DMS53 treated with DMSO at 0.1 percent for 48 hours (cell line): ENCODE measurements at regions not wholly inside any gene's neighbourhood (a gene's known extent, or its start where the extent isn't known, plus 50 kb on each side); places are given as distances from the start of the nearest gene placed in this dataset.

Experiments used
- DNase-seq: peaks from one replicate; lab custom pipeline; 2025; ENCODE audit not compliant: unreplicated experiment; lab: John Stamatoyannopoulos, UW

DNA sequence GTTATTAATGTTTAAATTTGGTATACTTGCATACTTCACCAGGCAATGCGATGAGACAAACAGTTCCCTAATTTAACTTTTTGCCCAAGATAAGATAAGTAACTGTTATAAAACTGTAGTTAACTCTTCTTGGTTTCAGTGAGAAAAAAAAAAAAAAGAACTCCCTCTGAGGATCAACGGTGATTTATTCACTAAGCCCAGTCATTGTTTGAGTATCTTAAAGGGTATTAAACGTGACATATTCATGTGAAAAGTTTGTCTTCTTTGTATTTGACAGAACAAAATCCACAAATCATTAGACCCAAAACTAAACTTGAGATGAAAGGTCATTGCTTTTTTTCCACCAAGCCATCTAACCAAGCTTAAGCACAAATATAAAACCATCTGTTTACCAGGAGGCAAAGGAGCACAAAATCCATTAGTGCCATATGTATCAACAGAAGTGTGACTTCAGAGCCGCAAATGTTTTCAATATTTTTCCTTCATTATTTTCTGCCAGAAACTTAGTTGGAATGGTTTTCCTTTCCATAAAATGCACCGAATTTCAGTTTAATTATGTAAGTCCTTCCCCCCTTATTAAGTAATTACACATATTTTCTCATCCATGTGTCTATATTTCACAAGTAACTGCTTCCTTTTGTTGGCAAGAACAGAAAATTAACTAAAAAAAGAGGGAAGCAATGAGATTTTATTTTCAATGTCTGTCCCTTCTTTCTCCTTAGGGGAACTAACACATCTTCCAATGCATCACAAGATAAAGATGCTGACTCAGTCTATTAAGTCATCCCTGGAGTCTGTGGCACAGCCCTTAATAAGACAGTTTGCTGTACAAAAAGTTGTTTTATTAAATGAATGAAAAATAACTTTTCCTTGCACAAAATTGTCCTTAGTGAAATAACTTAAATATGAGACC is 92.2 kb upstream of the RAP2B start:
- no peak for DNase-seq

DNA sequence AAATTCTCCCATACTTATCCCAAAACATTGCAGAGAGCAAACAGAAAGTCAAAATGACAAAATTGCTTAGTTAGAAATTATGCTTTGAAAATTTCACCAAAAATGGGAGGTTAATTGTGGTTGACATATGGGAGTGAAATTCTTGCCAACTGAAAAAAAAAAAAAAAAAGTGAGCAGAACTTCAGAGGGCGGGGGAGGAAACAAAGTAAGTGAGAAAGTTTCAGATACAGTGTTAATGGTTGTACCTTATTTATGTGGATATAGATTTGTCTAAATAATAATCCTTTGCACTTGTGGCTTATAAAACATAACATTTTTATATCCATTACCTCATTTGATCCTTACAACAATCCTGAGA is 91.5 kb upstream of the RAP2B start:
- no peak for DNase-seq

DNA sequence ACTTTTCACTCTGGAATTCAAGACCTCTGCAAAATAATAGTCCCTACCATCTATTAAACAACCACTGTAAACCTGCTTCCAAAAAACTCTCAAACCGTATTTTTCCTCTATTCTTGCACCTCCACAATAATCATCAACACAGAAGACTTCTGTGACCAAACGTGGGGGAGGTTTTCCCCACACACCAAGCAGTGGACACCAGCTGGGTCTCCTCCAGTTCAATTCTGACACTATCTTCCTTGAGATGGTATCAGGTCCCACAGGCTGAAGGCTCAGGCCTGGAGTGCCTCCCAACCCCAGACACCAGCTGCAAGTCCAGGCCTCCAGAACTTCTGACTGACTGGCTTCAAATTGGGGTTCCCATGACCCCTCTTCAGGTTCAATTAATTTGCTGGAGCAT is 89.6 kb upstream of the RAP2B start:
- DNase-seq, result no peak

DNA sequence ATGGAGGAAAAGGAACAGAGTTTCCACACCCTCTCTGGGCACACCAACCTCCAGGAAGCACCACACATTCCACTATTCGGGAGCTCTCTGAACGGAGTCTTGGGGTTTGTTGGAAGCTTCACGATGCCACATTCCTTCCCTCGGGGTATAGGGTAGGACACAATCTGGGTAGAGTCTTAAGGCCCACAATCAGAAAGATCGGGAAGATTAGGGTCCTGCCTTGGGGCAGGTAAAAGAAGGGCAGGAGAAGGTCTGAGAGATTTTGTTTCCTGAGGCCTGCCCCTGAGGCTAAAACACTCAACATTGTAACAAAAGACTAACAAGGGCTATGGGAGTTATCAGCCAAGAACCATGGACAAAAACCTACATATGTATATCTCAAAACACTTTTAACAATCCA is 89.2 kb upstream of the RAP2B start:
- no peak for DNase-seq

DNA sequence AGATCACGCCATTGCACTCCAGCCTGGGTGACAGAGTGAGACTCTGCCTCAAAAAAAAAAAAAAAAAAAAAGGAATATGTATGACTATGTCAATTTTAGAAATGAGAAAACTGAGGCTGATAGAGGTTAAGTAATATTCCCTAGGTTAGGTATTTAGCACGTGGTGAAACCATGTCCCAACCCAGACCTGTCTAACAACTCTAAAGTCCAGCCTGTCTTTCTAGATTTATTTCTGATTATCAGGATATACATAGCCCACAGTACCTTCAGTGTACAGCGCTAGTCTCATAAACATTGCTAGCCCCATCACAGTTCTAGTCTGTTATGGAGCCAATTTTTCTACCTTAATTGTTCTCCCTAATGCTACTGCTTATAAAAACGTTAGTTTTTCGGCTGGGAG is 88.4 kb upstream of the RAP2B start:
- no peak for DNase-seq

DNA sequence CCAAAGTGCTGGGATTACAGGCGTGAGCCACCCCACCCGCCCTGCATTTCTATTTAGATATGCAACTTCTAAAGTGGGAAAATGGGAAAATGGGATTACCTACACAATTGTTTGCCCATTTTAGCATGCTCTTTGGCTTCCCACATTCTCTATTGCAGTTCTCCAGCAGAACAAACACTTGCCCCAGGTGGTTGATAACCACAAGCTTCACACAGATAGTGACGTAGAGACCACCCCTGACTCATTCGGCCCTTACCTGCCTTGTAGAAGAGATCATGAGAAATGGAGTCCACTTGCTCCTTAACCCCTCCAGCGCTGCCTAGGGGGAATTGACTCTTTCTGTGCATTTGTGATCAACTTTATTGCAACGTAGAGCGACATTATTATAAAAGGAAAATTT is 83.2 kb upstream of the RAP2B start:
- DNase-seq, result no peak

DNA sequence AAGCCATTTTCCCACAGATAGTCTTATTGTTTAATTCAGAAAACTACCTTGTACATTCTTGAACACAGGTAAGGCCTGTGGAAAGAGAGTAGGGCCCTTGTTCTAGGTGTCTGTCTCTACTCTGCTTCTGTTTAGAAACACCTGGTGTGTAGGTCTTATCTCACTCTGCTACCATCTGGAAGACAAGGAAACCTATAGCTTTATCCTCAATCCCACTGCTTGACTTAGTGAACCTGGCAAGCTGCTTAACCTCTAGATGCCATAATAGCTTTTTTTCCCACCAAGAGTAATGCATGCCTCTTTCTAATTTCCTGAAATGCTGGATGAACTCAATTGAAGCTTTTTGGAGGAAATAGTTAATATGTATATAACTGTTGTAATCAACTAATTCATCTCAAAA is 82.6 kb upstream of the RAP2B start:
- DNase-seq, result no peak

DNA sequence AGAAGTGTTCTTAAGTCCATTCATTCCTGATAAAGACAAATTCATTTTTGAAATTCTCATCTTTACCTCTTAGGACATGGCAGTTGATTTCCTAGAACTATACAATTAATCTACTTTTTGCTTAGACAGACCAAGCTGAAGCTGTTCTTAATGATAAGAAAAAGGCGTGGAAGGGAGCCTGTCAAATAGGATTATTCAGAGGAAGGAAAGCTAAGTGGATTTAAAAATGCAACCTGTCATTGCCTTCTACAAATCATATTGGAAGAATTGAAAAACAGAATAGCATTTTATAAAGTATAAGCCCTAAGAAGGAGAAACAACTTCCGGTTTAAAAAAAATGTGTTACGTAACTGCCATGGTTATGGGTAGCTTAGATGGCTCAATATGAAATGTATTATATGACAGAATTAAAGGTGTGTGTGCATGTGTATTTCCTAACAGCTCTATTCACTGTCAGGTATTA is 81.2 kb upstream of the RAP2B start:
- DNase-seq, result no peak

DNA sequence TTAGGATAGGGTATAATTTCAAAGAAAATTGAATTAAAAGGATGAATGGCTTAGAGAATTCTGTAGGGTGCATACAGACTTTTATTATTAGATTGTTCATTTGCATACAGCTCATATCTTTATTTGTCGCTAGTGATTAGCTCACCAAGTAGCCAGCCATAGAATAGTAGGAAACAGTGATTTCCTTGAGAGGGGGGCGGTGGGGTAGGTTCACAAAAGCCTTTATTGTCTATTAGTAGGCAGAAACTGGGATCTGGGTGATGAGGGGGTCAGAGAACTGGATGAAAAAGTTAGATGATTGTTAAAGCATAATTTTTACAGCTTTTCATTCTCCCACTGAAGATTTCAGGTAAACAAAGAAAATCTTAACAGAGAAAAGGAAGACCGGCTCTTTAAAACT is 77.6 kb upstream of the RAP2B start:
- no peak for DNase-seq

DNA sequence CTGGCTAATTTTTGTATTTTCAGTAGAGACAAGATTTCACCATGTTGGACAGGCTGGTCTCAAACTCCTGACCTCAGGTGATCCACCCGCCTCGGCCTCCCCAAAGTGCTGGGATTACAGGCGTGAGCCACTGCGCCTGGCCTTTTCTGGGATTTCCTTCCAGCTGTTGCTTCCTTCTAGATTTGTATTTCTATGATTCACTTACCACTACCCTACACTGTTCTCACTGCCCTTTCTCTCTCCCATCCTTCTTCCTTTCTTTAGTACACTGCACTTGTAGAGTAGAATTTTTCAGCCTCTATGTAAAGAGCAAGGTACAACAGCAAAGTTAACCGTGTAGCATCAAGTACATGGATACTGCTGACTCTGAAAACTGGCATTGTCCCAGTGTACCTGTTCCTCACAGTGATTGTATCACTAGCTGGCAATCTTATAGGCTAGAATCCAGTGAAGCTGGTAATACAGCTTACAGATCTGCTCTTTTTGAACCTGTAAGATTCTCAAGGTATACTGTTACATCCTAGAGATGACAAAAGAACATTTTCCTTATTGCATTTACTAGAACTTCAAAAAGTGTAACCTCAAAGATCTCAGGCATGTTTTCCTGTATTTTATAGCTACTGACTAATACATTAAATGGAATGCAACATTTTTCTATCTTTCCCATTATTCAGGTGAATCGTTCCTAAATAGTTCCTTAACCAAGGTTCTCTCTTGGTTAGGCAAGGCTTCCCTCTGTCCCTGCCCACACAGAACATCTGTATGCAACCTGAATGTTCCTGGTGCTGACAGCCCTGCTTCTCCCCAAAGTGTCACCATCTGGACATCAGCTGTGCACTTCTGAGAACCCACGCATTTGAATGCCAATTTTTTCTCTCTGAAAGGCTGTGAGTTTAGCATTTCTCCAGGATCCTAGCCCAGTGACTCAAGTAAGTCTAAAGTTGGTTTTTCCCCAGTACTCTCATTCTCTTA is 74.1 kb upstream of the RAP2B start:
- no peak for DNase-seq

DNA sequence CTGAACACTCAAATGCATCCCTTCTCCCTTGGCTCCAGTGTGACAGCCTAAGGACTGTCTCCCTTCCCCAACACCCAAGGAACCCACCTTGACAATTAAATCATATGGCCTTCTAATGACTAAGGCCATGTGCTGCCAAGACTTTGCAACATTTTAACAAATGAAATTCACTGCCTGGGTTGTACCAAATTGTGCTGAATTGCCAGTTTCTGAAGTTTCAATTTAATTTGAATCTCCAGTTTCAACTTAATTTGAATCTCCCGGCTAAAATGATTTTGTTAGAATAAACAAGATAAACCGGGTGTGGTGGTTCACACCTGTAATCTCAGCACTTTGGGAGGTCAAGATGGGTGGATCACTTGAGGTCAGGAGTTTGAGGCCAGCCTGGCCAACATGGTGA is 72.4 kb upstream of the RAP2B start:
- no peak for DNase-seq

DNA sequence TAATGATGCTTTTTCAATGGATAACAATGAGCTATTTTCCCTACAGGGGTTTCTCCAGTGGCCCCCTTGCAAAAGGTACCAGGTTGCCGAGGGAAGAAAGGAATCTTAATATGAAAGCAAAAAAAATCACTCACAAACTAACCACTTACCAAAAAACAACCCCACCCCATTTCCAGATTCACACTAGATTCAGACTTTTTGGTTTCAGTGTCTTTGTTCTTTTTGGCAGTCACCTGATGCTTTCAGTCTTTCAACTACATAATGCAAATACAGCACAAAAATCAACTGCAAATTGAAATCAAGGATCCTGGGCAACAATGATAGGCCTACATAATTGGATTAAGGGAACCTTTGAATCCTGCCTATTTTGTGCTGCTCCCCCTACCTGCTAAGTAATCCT is 71.1 kb upstream of the RAP2B start:
- DNase-seq, result no peak

DNA sequence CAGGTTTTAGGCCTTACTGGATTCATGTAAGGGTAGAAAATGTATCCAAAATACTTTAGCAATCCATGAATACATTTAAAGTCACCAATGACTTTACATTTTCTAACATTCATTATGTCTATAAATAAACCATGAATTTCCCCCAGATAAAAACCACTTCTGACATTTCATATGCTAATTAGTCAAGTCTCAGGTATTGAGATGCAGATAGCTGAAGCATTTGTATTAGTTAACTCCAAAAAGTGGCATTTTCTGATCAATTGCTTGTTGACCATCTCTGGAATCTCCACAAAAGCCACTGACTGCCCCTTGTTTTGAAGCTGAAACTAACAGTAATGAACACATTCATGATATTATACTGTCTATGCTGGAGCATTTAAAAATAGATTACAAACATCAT is 68.4 kb upstream of the RAP2B start:
- DNase-seq, result no peak

DNA sequence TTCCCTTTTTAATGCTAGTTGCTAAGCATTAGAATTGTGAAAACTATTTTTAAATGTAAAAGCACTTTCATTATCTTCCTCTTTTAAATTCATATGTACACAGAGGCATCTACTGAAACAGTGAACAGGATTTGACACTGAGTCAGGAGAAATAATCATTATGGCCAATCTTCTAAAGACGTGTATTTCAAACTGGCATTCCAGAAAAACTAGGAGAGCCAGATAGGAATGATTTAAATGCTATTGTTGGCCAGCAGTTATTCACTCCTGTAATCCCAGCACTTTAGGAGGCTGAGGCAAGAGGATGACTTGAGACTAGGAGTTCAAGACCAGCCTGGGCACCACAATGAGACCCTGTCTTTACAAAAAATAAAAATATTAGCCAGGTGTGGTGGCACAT is 67.6 kb upstream of the RAP2B start:
- DNase-seq, result no peak

DNA sequence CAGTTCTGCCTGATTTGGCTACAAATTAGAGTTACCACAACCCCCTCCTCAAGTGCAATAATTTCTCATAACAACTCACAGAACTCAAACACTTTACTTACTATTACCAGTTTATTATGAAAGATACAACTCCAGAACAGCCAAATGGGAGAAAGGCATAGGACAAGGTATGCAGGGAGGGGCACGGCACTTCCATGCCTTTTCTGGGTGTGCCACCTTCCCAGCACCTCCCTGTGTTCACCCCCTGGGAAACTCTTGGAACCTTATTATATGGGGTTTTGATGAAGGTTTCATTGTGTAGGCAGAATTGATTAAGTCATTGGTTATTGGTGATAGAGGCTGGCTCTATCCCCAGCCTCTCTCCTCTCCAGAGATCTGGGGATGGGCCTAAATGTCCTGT is 66.6 kb upstream of the RAP2B start:
- no peak for DNase-seq

DNA sequence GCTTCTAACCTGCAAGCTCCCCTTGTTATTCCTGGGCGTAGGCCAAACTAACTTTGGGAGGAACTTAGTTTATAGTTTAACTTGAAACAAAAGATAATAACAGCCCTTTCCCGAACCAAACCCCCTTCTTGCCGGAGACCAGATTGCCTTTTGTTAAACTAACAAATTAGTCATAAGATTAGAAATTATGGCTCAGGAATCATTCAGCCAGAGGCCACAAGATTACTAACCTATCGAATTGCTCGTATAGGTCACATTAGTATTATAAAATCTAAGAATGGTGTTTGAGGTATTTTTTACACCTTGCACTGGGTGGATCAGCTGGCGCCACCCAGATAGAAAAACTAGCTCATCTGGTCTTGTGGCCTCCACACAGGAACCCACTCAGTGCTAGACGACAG is 65.3 kb upstream of the RAP2B start:
- DNase-seq, result no peak

DNA sequence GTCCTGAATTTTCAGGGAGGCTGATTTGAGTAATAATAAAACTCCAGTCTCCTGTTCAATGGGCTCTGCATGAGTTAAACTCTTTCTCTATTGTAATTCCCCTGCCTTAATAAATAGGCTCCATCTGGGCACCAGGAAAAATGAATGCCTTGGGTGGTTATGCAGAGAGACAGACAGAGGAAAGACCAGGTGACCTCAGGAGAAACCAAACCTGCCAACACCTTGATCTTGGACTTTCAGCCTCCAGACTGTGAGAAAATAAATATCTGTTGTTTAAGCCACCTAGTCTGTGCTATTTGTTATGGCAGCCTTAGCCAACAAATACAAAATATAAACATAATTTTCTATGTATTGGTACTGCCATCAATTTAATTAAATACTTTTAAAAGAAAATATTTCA is 64.8 kb upstream of the RAP2B start:
- no peak for DNase-seq

DNA sequence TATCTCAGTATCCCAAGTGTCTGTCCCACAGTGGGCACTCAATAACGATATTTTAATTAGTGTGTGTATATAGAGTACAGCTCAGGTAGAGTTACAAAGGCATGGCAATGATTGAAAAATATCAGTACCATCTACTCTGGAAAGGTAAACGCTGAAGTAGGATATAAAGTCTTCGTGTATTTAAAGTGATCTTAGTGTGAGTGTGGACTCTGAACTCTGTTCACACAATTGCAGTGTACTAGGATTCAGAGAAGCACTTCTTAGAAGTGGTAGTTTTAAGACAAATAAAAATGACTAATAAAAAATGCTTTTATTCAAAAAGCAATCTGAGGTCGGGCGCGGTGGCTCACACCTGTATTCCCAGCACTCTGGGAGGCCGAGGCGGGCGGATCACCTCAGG is 62.9 kb upstream of the RAP2B start:
- DNase-seq, result no peak

DNA sequence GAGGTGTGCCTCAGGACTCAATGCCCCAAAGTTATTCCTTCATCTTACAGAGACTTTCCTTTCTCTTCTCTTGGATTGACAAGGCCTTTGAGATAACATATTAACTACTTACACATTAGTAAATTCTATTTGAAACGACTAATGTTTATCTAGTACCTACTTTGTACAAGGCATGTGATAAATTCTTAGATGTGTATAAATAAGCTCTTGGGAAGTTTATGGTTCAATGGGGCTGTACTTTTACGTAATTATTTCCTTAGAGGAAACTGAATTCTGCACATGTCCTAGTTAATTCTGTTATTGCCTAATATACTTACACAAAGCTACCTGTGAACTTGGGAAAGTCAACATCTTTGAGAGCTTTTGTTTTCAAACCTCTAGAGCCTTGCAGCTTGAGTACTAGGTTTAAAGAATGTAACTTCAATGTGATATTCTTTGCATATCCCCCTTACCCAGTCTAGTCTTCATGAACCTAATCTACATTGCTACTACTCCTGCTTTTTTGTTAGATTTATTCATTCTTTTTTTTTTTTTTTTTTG is 58.5 kb upstream of the RAP2B start:
- no peak for DNase-seq

DNA sequence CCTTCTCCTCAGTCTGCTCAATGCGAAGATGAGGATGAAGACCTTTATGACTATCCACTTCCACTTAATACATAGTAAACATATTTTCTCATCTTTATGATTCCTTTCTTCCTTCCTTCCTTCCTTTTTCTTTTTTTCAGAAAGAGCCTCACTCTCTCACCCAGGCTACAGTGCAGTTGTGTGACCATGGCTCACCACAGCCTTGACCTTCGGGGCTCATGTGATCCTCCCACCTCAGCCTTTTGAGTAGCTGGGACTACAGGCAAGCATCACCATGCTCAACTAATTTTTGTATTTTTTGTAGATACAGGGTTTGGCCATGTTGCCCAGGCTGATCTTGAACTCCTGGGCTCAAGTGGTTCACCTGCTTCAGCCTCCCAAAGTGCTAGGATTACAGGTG is 52.0 kb upstream of the RAP2B start:
- DNase-seq, result no peak

DNA sequence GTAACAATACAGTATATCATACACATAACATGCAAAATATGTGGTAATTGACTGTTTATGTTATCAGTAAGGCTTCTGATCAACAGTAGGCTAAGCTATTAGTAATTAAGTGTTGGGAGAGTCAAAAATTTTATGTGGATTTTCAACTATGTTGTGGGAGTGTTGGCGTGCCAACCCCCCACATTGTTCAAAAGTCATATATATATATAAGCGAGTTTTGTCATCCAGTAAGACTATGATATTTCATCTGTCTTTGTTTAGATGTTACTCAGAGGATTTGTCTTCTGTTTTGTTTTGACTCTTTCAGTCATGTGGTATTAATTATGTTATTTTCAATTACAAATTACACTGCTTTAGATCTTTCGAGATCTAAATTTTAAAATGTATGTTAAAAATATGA is 51.0 kb upstream of the RAP2B start:
- no peak for DNase-seq
